Endothelial cell (in vitro differentiated cells): ENCODE measurements at regions not wholly inside any gene's neighbourhood (a gene's known extent, or its start where the extent isn't known, plus 50 kb on each side); places are given as distances from the start of the nearest gene placed in this dataset.

Experiments
- DNase-seq: peaks from one replicate; pipeline ENCODE4 v3.0.0; 2021; ENCODE audit warnings: low spot score
- H3K27ac Mint-ChIP-seq: one replicate; pipeline ENCODE4 v1.8.0; 2021; ENCODE audit warnings: mixed read lengths, inconsistent platforms; ENCODE audit not compliant: unreplicated experiment
- H3K27me3 Mint-ChIP-seq: one replicate; pipeline ENCODE4 v1.8.0; 2021; ENCODE audit warnings: mild to moderate bottlenecking, moderate library complexity, mixed read lengths, inconsistent platforms; ENCODE audit not compliant: unreplicated experiment
- H3K36me3 Mint-ChIP-seq: one replicate; pipeline ENCODE4 v1.8.0; 2021; ENCODE audit warnings: mild to moderate bottlenecking, low read depth, mixed read lengths, inconsistent platforms; ENCODE audit not compliant: unreplicated experiment
- H3K4me1 Mint-ChIP-seq: one replicate; pipeline ENCODE4 v1.8.0; 2021; ENCODE audit warnings: mild to moderate bottlenecking, mixed read lengths, inconsistent platforms; ENCODE audit not compliant: unreplicated experiment
- H3K4me3 Mint-ChIP-seq: one replicate; pipeline ENCODE4 v1.8.0; 2021; ENCODE audit warnings: mild to moderate bottlenecking, mixed read lengths, inconsistent platforms; ENCODE audit not compliant: unreplicated experiment
- H3K9me3 Mint-ChIP-seq: one replicate; pipeline ENCODE4 v1.8.0; 2021; ENCODE audit warnings: mixed read lengths, inconsistent platforms; ENCODE audit not compliant: unreplicated experiment
- TF ChIP-seq, protein P1 (sequence below): fragments of 200-600 bp; sonication (generic); IDR thresholded peaks from one replicate; pipeline ENCODE4 v1.5.0; 2021; ENCODE audit warnings: antibody characterized with exemption; ENCODE audit not compliant: unreplicated experiment

DNA sequence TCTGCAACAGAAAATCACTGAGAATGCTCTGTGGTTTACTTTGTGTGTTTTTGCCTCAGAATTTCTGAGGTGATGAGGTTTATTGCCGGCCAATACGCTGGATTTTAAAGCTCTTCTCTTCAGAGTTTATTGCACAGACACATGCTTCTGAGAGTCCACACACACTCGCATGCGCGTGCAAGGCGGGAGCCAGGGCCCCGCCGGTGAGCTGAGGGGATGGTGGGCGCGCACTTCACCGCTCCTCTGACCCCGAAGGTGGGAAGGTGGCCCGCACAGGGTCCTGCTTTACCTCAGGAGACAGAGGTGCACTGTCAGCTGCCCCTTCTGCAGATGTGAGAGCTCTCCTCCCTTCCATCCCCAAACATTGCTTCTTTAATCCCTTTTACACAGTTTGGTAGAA is 158.4 kb upstream of the MAGI3 start:
- Mint-ChIP-seq H3K9me3 (no peaks in the 10 kb centered on the region), H3K36me3 (peaks cover 3% of the 10 kb centered on the region), H3K27me3 (peaks cover 1% of the 10 kb centered on the region), H3K27ac (no peak overlapping the region), H3K4me1 (no peaks in the 10 kb centered on the region), H3K4me3 (no peak overlapping the region)
- no peak for DNase-seq
- TF ChIP-seq, protein P1, sequence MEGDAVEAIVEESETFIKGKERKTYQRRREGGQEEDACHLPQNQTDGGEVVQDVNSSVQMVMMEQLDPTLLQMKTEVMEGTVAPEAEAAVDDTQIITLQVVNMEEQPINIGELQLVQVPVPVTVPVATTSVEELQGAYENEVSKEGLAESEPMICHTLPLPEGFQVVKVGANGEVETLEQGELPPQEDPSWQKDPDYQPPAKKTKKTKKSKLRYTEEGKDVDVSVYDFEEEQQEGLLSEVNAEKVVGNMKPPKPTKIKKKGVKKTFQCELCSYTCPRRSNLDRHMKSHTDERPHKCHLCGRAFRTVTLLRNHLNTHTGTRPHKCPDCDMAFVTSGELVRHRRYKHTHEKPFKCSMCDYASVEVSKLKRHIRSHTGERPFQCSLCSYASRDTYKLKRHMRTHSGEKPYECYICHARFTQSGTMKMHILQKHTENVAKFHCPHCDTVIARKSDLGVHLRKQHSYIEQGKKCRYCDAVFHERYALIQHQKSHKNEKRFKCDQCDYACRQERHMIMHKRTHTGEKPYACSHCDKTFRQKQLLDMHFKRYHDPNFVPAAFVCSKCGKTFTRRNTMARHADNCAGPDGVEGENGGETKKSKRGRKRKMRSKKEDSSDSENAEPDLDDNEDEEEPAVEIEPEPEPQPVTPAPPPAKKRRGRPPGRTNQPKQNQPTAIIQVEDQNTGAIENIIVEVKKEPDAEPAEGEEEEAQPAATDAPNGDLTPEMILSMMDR, result no peak

DNA sequence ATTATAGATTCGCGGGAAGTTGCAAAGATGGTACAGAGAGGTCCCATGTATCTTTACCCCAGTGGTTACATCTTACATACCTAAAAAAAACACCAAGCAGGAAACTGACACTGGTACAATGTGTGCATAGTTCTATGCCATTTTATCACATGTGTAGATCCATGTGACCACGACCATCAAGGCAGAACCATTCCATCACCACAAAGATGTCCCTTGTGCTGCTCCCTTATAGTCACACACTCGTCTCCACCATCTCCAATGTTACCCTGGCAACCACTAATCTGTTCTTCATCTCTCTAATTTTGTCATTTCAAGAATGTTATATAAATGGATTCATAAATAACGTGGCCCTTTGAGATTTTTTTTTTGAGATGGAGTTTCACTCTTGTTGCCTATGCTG is 156.9 kb upstream of the MAGI3 start:
- TF ChIP-seq, protein P1, result no peak
- no peaks in the 10 kb centered on the region for H3K36me3 Mint-ChIP-seq
- no peak overlapping the region for H3K27ac Mint-ChIP-seq
- H3K9me3 Mint-ChIP-seq, result no peaks in the 10 kb centered on the region
- peaks cover 1% of the 10 kb centered on the region for H3K27me3 Mint-ChIP-seq
- DNase-seq, result no peak
- H3K4me3 Mint-ChIP-seq, result no peak overlapping the region
- H3K4me1 Mint-ChIP-seq, result no peaks in the 10 kb centered on the region

DNA sequence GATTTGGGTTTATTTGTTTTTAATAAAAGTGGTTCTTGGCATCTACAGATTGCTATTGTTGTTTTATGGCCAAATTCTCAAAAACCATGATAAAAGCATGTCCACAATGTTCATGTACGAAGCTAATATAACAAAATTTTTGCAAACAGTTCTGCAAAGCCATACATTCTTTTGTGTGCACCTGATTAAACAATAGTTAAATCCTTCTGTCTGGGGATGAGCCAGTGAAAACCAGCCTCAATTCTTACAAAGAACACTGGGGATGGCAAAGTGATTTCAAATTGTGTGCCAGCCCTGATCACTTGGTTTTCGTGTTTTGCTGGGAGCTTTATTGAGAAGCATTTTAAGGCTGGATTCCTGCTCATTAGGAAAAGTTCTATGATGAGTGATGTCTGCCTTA is 149.1 kb upstream of the MAGI3 start:
- no peak overlapping the region for H3K4me3 Mint-ChIP-seq
- no peaks in the 10 kb centered on the region for H3K4me1 Mint-ChIP-seq
- no peak for DNase-seq
- H3K9me3 Mint-ChIP-seq, result no peaks in the 10 kb centered on the region
- TF ChIP-seq, protein P1, result no peak
- no peak overlapping the region for H3K27ac Mint-ChIP-seq
- H3K36me3 Mint-ChIP-seq, result no peaks in the 10 kb centered on the region
- H3K27me3 Mint-ChIP-seq, result no peaks in the 10 kb centered on the region

DNA sequence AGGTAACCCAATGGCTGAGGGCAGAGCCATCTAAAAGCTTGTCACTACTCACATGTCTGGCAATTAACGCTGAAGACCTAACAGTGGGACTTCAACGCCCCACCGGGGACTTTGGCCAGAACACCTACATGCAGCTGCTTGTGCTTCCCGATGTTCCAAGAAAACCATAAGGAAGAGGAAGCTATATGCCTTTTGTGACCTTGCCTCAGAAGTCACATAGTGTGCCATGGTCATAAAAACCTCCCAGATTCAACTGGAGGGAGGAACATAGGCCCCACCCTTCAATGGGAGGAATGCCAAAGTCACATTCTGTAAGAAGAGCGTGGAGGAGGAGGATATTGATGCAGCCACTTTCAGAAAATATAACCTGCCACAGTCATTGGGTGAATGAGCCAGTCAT is 147.8 kb upstream of the MAGI3 start:
- peaks cover 2% of the 10 kb centered on the region for H3K4me1 Mint-ChIP-seq
- no peak overlapping the region for H3K27ac Mint-ChIP-seq

DNA sequence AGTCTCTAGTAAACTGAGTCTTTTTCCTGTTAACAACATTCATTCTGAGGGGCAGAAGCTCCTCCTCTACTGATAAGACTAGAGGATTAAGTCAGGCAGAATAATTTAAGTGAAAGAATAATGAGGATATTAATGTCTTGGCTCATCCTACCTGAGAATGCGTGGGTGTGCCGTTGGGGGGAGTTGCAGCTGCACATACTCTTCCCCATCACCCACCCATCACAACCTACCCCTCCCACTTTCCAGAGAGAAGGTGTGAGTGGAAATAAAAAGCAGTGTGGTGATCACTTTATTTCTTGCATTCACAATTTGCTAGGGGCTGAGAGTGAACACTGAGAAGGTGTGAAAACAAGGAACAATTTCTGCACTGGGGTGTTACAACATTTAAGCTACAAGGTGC is 146.8 kb upstream of the MAGI3 start:
- no peaks in the 10 kb centered on the region for H3K27me3 Mint-ChIP-seq
- H3K4me1 Mint-ChIP-seq, result peaks cover 7% of the 10 kb centered on the region
- no peak for DNase-seq
- H3K36me3 Mint-ChIP-seq, result no peaks in the 10 kb centered on the region
- H3K27ac Mint-ChIP-seq, result no peak overlapping the region
- no peak overlapping the region for H3K4me3 Mint-ChIP-seq
- no peaks in the 10 kb centered on the region for H3K9me3 Mint-ChIP-seq
- TF ChIP-seq, protein P1, result no peak

More for the DNA sequence above, 147.8 kb upstream of the MAGI3 start:
- DNase-seq, result no peak
- TF ChIP-seq, protein P1, result no peak
- Mint-ChIP-seq H3K4me3 (no peak overlapping the region), H3K27me3 (no peaks in the 10 kb centered on the region), H3K36me3 (no peaks in the 10 kb centered on the region), H3K9me3 (no peaks in the 10 kb centered on the region)
